H1 (cell line): ENCODE measurements at regions not wholly inside any gene's neighbourhood (a gene's known extent, or its start where the extent isn't known, plus 50 kb on each side); places are given as distances from the start of the nearest gene placed in this dataset.

Experiments
- CEBPB ChIP-seq: IDR thresholded peaks from 2 replicates; pipeline ENCODE4 v1.6.1; 2012; ENCODE audit warnings: low read depth, low read length
- CHD2 ChIP-seq: IDR thresholded peaks from 2 replicates; pipeline ENCODE4 v1.6.1; 2012; ENCODE audit warnings: low read length, improper control_type of control experiment
- CREB1 ChIP-seq: IDR thresholded peaks from 2 replicates; pipeline ENCODE4 v1.6.1; 2012; ENCODE audit warnings: inconsistent platforms
- JUN ChIP-seq: IDR thresholded peaks from 2 replicates; pipeline ENCODE4 v1.6.1; 2011; ENCODE audit warnings: low read depth, mild to moderate bottlenecking, improper control_type of control experiment, low read length
- POLR2AphosphoS5 ChIP-seq: IDR thresholded peaks from 2 replicates; pipeline ENCODE4 v1.6.1; 2011; ENCODE audit warnings: low read depth, low read length
- RAD21 ChIP-seq, 2 experiments: IDR thresholded peaks in 1 of 2; conservative IDR thresholded peaks in 1 of 2; 2 replicates each; pipeline ENCODE4 v1.6.1; 2011; ENCODE audit warnings: low read depth in 2 of 2, low read length in 2 of 2, improper control_type of control experiment in 1 of 2, inconsistent platforms in 1 of 2, mild to moderate bottlenecking in 1 of 2, moderate library complexity in 1 of 2
- SIN3A ChIP-seq, 2 experiments: IDR thresholded peaks in 1 of 2; conservative IDR thresholded peaks in 1 of 2; 2 replicates each; pipeline ENCODE4 v1.6.1; 2011 to 2012; ENCODE audit warnings: low read length in 2 of 2, improper control_type of control experiment in 1 of 2, low read depth in 1 of 2, mild to moderate bottlenecking in 1 of 2
- TF ChIP-seq, protein P1 (sequence below), 3 experiments: IDR thresholded peaks; 1 replicate in 2 of 3; 2 replicates in 1 of 3; pipeline versions ENCODE4 v1.5.1 to v1.6.1; 2011; ENCODE audit warnings: low read length in 3 of 3, mild to moderate bottlenecking in 3 of 3, inconsistent platforms in 2 of 3, low read depth in 1 of 3, moderate library complexity in 1 of 3; ENCODE audit not compliant: insufficient read depth in 1 of 3; ENCODE audit errors: control extremely low read depth in 1 of 3

- TF ChIP-seq CHD2 (no peak), CEBPB (no peak), SIN3A (conservative IDR thresholded peaks at IDR 0.05 in 1 of 2, IDR thresholded peaks at IDR 0.05 in 1 of 2; ENCODE audit: low read depth in 1 of 2, low read length in 2 of 2) (no peak), CREB1 (no peak), POLR2AphosphoS5 (no peak), RAD21 (IDR thresholded peaks at IDR 0.05 in 1 of 2, conservative IDR thresholded peaks at IDR 0.05 in 1 of 2; ENCODE audit: low read depth in 2 of 2, low read length in 2 of 2) (peak in 1 of 2 experiments; percentile 25; a peak in 2 of 4 replicates), JUN (no peak)
- TF ChIP-seq, protein P1, sequence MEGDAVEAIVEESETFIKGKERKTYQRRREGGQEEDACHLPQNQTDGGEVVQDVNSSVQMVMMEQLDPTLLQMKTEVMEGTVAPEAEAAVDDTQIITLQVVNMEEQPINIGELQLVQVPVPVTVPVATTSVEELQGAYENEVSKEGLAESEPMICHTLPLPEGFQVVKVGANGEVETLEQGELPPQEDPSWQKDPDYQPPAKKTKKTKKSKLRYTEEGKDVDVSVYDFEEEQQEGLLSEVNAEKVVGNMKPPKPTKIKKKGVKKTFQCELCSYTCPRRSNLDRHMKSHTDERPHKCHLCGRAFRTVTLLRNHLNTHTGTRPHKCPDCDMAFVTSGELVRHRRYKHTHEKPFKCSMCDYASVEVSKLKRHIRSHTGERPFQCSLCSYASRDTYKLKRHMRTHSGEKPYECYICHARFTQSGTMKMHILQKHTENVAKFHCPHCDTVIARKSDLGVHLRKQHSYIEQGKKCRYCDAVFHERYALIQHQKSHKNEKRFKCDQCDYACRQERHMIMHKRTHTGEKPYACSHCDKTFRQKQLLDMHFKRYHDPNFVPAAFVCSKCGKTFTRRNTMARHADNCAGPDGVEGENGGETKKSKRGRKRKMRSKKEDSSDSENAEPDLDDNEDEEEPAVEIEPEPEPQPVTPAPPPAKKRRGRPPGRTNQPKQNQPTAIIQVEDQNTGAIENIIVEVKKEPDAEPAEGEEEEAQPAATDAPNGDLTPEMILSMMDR (IDR thresholded peaks at IDR 0.05; ENCODE audit: control extremely low read depth in 1 of 3, insufficient read depth in 1 of 3, low read depth in 1 of 3, low read length in 3 of 3): no peak
Measured at GRCh38 chr2:55781542-55781941, 87.9 kb upstream of the PNPT1 start (continued).
